ENCODE measurements at regions not wholly inside any gene's neighbourhood (a gene's known extent, or its start where the extent isn't known, plus 50 kb on each side); places are given as distances from the start of the nearest gene placed in this dataset.

GRCh38 chr16:74169687-74170376 is 126.8 kb upstream of the PSMD7 start:
- peak; percentile 11 for DNase-seq (ENCODE audit: low spot score)

GRCh38 chr16:74169066-74169465 is 127.5 kb upstream of the PSMD7 start:
- no peak for DNase-seq (ENCODE audit: low spot score)

- DNase-seq (ENCODE audit: low spot score) = no peak
Measured at GRCh38 chr16:74168445-74168844, 128.2 kb upstream of the PSMD7 start.

GRCh38 chr16:74166456-74166855 is 130.2 kb upstream of the PSMD7 start:
- no peak for DNase-seq (ENCODE audit: low spot score)

GRCh38 chr16:74165566-74166080 is 131.0 kb upstream of the PSMD7 start:
- DNase-seq (ENCODE audit: low spot score) = no peak

- no peak for DNase-seq (ENCODE audit: low spot score)
Measured at GRCh38 chr16:74160759-74161158, 135.9 kb upstream of the PSMD7 start.

GRCh38 chr16:74153773-74154172 is 142.8 kb upstream of the PSMD7 start:
- DNase-seq (ENCODE audit: low spot score) = no peak

- DNase-seq (ENCODE audit: low spot score) = no peak
Measured at GRCh38 chr16:74146643-74147042, 150.0 kb upstream of the PSMD7 start.

GRCh38 chr16:74143171-74143570 is 153.4 kb upstream of the PSMD7 start:
- DNase-seq (ENCODE audit: low spot score) = no peak

GRCh38 chr16:74141015-74141414 is 155.6 kb upstream of the PSMD7 start:
- DNase-seq (ENCODE audit: low spot score) = no peak

- no peak for DNase-seq (ENCODE audit: low spot score)
Measured at GRCh38 chr16:74140557-74140956, 156.1 kb upstream of the PSMD7 start.

- no peak for DNase-seq (ENCODE audit: low spot score)
Measured at GRCh38 chr16:74123826-74124225, 172.8 kb upstream of the PSMD7 start.

- DNase-seq (ENCODE audit: low spot score) = no peak
Measured at GRCh38 chr16:74123195-74123594, 173.4 kb upstream of the PSMD7 start.

GRCh38 chr16:74117798-74118197 is 178.8 kb upstream of the PSMD7 start:
- no peak for DNase-seq (ENCODE audit: low spot score)

- DNase-seq (ENCODE audit: low spot score) = no peak
Measured at GRCh38 chr16:74113545-74113944, 183.1 kb upstream of the PSMD7 start.

- no peak for DNase-seq (ENCODE audit: low spot score)
Measured at GRCh38 chr16:74111456-74111982, 185.1 kb upstream of the PSMD7 start.

- DNase-seq (ENCODE audit: low spot score) = peak; percentile 34
Measured at GRCh38 chr16:74107795-74108610, 188.6 kb upstream of the PSMD7 start.

GRCh38 chr16:74104022-74104421 is 192.6 kb upstream of the PSMD7 start:
- DNase-seq (ENCODE audit: low spot score) = no peak

GRCh38 chr16:74101379-74102137 is 195.1 kb upstream of the PSMD7 start:
- no peak for DNase-seq (ENCODE audit: low spot score)

- no peak for DNase-seq (ENCODE audit: low spot score)
Measured at GRCh38 chr16:74100395-74101326, 196.0 kb upstream of the PSMD7 start.

GRCh38 chr16:74099530-74099929 is 197.1 kb upstream of the PSMD7 start:
- no peak for DNase-seq (ENCODE audit: low spot score)

Measured in AG20443 (cell line).